ENCODE measurements at regions not wholly inside any gene's neighbourhood (a gene's known extent, or its start where the extent isn't known, plus 50 kb on each side); places are given as distances from the start of the nearest gene placed in this dataset.

DNA sequence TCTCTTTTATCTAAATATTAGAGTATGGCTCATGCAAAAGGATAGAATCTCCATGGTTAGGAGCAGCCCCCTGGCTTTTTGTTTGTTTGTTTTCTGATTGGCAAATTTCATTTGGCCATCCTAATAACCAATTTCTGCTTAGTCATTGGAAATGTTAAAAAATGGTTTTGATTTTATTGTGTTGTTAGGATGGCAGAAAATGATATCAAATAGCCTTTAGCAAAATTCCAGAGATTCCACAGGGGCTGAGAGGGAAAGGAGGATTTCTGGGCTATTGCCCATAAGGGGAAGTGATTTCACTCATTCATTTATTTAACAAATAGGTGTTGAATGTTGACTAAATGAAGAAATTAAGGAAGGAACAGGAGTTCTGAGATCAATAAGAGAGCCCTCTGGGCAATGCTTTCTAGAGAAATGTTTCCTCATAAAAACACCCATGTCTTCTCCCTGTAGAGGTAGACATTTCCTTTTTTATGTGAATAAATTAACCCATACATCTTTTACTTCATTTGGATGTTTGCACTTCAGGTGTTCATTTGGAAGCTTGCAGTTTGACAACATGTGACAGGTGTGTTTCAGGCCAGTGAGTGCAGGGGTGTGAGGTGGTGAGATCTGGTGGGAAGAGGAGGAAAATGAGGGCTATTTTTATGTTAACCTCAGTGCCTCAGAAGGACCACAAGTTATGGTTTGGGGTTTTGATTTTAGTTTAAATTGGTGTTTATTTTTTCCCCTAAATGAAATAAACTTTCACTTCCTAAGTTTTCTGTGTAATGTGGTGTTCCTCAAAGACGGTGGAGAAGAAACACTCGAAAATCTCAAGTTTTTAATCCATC lies 61.7 kb upstream of the EPC2 start:
- Histone ChIP-seq H3K4me2 (ENCODE audit: low read depth, low read length) (no peak overlapping the region), H3K27ac (ENCODE audit: low read length) (no peak overlapping the region), H2AFZ (ENCODE audit: low read length) (no peak overlapping the region)

DNA sequence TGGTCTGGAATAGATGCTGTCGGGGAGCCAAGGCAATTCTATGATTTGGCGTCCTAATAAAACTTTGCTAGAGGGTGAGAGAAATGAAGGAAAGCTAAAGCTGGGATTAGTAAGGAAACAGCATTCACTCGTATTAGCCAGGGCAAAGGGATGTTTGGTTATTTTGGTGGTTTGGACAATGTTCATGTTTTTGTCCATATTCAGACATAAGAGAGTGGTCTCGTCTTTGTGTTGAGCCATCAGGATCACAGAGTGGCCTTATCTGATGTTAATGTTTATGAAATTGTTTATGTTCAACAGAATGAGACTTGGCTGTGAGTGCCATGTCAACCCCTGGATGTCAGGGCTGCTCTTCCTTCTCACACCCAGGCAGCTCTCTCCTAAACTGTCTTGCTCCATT lies 58.9 kb upstream of the EPC2 start:
- Histone ChIP-seq H3K9me2 (replicated peaks; ENCODE audit: insufficient read depth, low read length) (no peaks in the 10 kb centered on the region), H3K9ac (ENCODE audit: low read length) (no peak overlapping the region), H3K4me1 (ENCODE audit: low read length) (peaks cover 5% of the 10 kb centered on the region; the same call in 1 of the 2 replicates), H3K79me2 (ENCODE audit: low read length) (no peaks in the 10 kb centered on the region), H3K27me3 (replicated peaks; ENCODE audit: insufficient read depth, low read length) (no peaks in the 10 kb centered on the region), H3K4me2 (ENCODE audit: low read depth, low read length) (no peak overlapping the region), H3K36me3 (replicated peaks; ENCODE audit: insufficient read depth, low read length) (no peaks in the 10 kb centered on the region), H3K9me3 (replicated peaks; ENCODE audit: insufficient read depth, low read length) (no peaks in the 10 kb centered on the region), H2AFZ (ENCODE audit: low read length) (no peak overlapping the region), H3K4me3 (ENCODE audit: low read length) (no peak overlapping the region), H3F3A (ENCODE audit: insufficient read depth, low read length) (no peaks in the 10 kb centered on the region), H4K20me1 (ENCODE audit: insufficient read depth, low read length) (no peaks in the 10 kb centered on the region), H3K27ac (ENCODE audit: low read length) (no peak overlapping the region)
- no peak for DNase-seq
- no peak for TF ChIP-seq EZH2 (optimal IDR thresholded peaks at IDR 0.05; ENCODE audit: low read depth, low read length)
- TF ChIP-seq, protein P1, sequence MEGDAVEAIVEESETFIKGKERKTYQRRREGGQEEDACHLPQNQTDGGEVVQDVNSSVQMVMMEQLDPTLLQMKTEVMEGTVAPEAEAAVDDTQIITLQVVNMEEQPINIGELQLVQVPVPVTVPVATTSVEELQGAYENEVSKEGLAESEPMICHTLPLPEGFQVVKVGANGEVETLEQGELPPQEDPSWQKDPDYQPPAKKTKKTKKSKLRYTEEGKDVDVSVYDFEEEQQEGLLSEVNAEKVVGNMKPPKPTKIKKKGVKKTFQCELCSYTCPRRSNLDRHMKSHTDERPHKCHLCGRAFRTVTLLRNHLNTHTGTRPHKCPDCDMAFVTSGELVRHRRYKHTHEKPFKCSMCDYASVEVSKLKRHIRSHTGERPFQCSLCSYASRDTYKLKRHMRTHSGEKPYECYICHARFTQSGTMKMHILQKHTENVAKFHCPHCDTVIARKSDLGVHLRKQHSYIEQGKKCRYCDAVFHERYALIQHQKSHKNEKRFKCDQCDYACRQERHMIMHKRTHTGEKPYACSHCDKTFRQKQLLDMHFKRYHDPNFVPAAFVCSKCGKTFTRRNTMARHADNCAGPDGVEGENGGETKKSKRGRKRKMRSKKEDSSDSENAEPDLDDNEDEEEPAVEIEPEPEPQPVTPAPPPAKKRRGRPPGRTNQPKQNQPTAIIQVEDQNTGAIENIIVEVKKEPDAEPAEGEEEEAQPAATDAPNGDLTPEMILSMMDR (IDR thresholded peaks at IDR 0.05; ENCODE audit: low read length), result no peak

More for the DNA sequence above, 61.7 kb upstream of the EPC2 start:
- Histone ChIP-seq H3K9me2 (replicated peaks; ENCODE audit: insufficient read depth, low read length) (no peaks in the 10 kb centered on the region), H3K9me3 (replicated peaks; ENCODE audit: insufficient read depth, low read length) (no peaks in the 10 kb centered on the region), H3K4me3 (ENCODE audit: low read length) (no peak overlapping the region), H3F3A (ENCODE audit: insufficient read depth, low read length) (no peaks in the 10 kb centered on the region), H3K4me1 (ENCODE audit: low read length) (peaks cover 14% of the 10 kb centered on the region; the same call in 1 of the 2 replicates), H3K9ac (ENCODE audit: low read length) (no peak overlapping the region), H3K79me2 (ENCODE audit: low read length) (no peaks in the 10 kb centered on the region), H4K20me1 (ENCODE audit: insufficient read depth, low read length) (no peaks in the 10 kb centered on the region), H3K27me3 (replicated peaks; ENCODE audit: insufficient read depth, low read length) (no peaks in the 10 kb centered on the region), H3K36me3 (replicated peaks; ENCODE audit: insufficient read depth, low read length) (no peaks in the 10 kb centered on the region)
- TF ChIP-seq, protein P1 (IDR thresholded peaks at IDR 0.05; ENCODE audit: low read length), result no peak
- no peak for TF ChIP-seq EZH2 (optimal IDR thresholded peaks at IDR 0.05; ENCODE audit: low read depth, low read length)
- no peak for TF ChIP-seq EZH2phosphoT487 (IDR thresholded peaks at IDR 0.05; ENCODE audit: low read length)
- DNase-seq, result no peak

DNA sequence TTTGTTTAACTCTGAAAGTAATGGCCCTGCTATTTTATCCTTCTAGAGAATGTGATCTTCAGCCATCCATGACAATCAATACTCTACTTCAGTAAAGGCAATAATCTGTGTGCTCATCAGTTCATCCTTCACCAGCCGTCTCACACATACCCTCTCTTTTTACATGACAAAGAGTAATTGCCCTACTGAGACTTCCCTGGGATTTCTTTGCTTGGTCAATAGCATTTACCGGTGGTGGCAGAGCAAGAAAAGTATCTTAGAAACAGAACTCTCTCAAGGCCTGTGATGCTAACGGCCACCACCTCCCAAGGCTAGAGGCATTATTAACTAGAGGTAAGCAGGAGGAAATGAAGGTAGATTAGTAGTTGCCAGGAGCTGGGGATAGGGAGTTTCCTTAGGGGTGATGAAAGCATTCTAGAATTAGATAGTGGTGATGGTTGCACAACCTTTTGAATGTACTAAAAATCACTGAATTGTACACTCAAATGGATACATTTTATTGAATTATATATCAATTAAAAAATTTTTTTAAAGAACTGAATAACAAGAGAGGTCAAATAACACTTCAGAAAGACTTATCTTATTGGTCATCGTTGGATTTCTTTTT lies 57.9 kb upstream of the EPC2 start:
- no peaks in the 10 kb centered on the region for H4K20me1 ChIP-seq (ENCODE audit: insufficient read depth, low read length)
- H3K4me1 ChIP-seq (ENCODE audit: low read length), result peaks cover 5% of the 10 kb centered on the region; the same call in 1 of the 2 replicates
- no peaks in the 10 kb centered on the region for H3K79me2 ChIP-seq (ENCODE audit: low read length)
- no peaks in the 10 kb centered on the region for H3K36me3 ChIP-seq (replicated peaks; ENCODE audit: insufficient read depth, low read length)
- no peak overlapping the region for H3K4me3 ChIP-seq (ENCODE audit: low read length)
- H3K27me3 ChIP-seq (replicated peaks; ENCODE audit: insufficient read depth, low read length), result no peaks in the 10 kb centered on the region
- H3K9me3 ChIP-seq (replicated peaks; ENCODE audit: insufficient read depth, low read length), result no peaks in the 10 kb centered on the region
- no peak overlapping the region for H3K27ac ChIP-seq (ENCODE audit: low read length)
- H3F3A ChIP-seq (ENCODE audit: insufficient read depth, low read length), result no peaks in the 10 kb centered on the region
- H3K9me2 ChIP-seq (replicated peaks; ENCODE audit: insufficient read depth, low read length), result no peaks in the 10 kb centered on the region
- TF ChIP-seq, protein P1 (IDR thresholded peaks at IDR 0.05; ENCODE audit: low read length), result no peak
- TF ChIP-seq EZH2phosphoT487 (IDR thresholded peaks at IDR 0.05; ENCODE audit: low read length), result no peak
- TF ChIP-seq EZH2 (optimal IDR thresholded peaks at IDR 0.05; ENCODE audit: low read depth, low read length), result no peak
- no peak overlapping the region for H3K9ac ChIP-seq (ENCODE audit: low read length)
- no peak overlapping the region for H2AFZ ChIP-seq (ENCODE audit: low read length)
- no peak overlapping the region for H3K4me2 ChIP-seq (ENCODE audit: low read depth, low read length)
- DNase-seq, result no peak

All from MM.1S (cell line).